ENCODE measurements at regions not wholly inside any gene's neighbourhood (a gene's known extent, or its start where the extent isn't known, plus 50 kb on each side); places are given as distances from the start of the nearest gene placed in this dataset.
"Not testable (repeated sequence)": the region's sequence is repeated elsewhere in the genome, so short reads cannot be mapped to it uniquely, and the experiment has no call there.

DNA sequence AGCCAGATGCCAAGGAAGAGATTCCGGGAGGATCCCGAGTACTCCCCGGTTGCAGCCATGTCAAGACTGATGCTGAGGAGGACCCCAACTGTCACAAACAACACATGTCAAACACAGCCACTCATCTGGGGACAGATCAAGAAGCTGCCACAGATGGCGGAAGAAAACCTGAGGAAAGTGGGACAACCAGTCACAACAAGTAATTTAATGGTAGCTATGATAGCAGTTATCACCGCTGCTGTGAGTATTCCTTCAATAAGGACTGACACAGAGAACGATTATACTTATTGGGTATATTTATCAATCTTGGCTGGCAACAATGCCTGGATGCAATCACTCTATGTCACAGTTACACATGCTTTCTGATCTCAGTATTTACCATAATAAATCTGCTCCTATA, 763.4 kb downstream of the DHX35 start:
- not testable (repeated sequence) for DNase-seq

DNA sequence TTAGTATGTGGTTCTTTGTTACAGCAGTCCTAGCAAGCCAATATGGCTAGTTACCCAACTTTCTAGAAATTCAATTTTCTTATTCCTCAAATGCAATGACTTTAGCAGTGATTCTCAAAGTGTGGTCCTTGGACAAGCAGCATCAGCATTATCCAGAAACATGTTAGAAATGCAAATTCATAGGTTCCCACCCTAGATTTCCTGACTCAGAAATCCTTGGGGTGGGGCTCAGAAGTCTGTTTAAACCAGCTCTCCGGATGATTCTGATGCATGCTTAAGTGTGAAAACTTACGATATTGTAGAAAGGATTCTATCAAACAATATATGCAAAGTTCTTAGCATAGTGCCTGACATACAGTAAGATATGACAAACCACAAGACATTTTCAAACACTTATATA, 757.1 kb downstream of the DHX35 start:
- no peak for DNase-seq

DNA sequence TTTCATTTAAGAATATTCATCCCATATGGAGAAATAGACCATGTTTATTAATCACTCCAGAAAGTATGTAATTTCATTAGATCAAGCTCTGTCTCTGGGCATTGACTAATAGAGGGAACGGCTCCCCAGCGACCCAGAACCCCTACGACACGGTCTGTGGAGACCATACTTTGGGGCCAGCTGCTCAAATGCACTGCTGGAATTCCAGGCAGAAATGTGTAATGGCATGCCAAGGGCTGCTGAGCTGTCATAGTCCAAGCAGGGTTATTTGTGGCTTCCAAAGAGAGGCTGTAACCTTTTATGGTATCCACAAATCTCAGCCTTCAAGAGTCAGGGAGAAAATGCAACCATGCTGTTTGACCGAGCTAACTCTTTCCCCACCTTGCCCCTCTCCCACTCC, 755.8 kb downstream of the DHX35 start:
- DNase-seq = no peak

DNA sequence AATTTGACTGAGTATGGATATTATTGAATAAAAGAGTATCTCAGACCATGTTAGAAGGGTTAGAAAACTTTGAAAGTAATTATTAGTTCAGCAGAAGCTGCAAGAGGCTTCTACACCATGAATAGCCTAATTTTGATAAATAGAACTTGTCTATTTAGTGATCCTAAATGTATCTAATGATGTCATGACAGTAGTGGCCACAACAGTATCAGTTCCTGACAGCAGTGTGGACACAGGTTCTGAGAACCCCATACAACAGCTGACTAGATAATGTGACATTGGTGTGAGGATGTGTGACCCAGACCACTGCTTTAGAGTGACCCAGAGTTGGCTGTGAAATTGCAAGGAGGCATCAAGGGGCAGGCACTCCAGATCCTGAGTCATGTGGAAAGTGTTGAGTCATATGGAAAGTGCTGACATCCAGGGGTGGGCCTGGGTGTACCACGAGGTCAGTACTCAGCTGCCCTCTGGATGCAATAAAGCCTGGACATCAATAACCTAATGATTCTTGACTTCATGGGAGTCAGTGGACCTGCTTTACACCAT, 754.7 kb downstream of the DHX35 start:
- DNase-seq = no peak

DNA sequence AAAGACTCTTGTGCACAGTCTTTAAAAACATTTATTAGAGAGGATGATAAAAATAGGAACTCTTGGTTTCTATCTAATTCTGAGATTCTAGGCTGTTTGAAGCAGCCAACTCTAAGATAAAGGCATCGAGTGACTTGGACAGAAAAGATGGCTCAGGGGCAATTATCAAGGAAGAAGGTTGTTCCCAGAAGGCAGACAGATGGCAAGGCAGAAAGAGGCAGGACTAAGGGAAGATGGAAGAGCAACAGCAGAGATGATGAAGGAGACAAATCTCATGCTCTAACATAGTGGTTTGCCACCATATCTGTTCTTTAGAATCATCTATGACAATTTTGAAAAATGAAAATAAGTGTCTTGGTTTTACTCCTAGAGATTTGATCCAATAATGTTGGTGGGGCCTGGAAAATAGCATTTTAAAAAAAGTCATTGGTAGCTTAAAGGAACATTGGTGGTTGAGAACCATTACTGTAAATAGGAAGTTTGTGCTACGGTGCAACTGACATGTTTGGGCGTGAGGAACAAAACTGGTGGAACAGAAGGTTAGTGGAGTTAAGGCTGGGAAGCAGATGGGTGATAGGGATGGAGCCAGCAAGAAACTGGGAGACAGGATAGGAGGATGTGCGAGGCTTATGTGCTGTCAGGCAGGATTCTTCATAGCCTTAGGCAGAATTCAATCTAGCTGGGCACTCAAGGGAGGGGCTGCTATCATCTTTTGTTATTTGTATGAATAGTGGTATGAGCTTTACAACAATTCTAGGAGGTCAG, 751.1 kb downstream of the DHX35 start:
- DNase-seq = peak; percentile 58

DNA sequence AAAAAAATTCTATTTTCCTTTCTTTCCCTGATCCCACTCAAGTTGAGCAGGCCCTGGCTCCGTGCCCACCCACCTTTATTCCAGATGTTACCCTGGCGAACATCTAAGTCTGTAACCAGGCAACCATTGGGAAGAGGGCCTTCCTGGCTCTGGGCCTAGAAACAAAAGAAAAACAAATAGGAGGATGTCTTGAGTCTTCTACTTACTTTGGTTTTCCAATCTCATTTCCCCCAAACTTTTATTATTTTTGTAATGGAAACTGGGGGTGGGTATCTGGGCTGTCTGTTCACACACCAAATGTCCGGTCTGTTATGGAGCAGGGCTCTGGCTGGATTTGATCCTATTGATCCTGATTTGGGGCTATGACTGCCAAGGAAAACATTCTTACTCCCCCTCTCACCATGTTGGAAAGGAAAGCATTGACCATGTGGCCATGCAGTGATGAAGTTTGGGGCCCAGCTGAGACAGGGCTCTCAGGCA, 744.1 kb downstream of the DHX35 start:
- no peak for DNase-seq

DNA sequence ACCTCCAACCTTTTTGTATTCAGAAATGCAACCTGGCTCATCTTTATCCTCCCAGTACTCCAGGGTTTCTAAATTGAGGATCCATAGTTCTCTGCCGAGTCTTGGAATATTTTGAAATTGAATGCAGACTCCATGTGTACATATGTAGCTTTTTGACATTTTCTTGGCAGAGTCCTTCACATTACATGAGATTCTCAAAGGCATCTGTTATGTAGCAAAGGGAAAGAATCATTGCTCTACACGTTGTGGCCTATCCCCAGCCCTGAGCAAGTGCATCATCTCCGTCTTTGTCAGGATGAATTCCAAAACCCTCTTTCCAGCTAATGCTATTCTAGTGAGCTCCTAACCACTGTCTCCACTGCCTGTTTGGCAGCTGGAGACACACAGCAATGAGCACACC, 742.9 kb downstream of the DHX35 start:
- no peak for DNase-seq

DNA sequence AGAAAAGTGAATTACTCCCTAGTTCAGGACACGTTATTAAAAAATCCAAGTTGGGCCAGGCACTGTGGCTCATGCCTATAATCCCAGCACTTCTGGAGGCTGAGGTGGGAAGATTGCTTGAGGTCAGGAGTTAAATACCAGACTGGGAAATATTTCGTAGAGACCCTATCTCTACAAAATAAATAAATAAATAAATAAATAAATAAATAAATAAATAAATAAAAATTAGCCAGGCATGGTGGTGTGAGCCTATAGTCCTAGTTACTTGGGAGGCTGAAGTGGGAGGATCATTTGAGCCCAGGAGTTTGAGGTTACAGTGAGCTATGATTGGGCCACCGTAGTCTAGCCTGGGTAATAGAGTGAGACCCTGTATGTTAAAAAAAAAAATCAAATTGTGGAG, 741.2 kb downstream of the DHX35 start:
- not testable (repeated sequence) for DNase-seq

DNA sequence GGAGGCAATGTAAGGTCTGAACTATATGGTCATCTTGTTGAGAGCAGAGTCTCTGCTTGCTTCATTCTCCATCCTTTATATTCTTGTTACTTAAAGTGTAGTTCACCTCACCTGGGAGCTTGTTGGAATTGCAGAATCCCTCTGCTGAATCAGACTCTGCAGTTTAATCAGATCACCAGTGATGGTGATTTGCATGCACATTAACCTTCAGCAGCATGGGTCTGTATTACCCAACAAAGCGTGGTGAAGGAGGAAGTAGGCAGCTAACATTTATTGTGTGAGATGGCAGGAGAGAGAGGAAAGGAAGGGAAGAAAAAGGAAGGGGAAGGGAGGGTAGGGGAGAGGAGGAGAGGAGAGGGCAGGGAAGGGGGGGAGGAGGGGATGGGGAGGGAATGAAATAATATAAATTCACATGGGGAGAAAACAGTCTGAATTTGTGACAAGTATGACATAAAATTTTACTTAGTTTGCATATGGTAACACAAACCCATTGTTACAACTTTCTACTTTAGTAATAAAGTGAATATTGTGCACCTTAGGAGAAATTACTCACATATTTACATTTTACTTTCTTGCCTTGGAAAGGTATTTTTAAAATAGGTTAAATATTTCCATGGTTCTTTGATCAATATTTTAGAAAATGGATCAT, 740.7 kb downstream of the DHX35 start:
- DNase-seq = no peak

DNA sequence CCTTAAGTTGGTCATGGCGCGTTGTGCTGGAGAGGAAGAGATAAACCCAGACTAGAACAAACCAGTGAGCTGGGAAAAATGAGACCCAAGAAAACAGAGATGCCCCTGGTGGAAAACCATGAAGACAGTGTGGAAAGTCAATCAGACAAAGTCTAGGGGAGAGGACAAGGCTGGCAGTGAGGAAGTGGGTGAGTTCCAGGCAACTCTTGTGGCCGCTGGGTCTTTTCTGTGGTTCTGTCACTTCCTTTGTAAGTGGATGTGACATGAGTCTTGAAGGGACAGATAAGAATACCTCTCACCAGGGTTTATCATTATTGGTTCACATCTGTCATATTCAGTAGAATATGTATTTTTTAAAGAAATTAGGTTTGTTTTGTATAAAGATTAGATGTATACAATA, 738.4 kb downstream of the DHX35 start:
- DNase-seq = no peak

DNA sequence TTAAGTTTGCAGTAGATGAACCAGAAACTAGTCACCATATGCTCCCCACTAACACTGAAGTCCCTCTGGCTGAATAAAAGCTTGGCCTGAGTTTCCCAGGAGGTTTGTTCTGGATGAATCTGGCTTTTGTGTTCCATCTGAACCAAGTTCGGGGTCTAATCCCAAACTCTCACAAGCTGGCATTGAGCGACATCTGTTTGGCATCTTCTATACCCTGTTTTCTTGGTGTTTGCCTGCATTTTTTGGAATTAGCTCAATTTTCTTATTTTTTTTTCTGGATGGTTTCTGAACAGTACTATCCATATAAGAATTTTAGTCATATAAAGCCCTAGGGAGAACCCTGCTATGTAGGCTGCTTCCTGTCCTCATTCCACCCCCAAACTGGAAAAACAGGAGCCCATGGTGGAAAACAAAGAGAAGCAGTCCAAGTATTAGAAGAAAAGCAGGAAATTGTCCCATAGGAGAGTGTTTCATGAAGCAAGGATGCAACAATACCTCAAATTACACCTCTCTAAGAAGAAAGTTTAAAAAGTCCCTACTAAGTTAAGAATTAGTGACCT, 737.1 kb downstream of the DHX35 start:
- DNase-seq = no peak

DNA sequence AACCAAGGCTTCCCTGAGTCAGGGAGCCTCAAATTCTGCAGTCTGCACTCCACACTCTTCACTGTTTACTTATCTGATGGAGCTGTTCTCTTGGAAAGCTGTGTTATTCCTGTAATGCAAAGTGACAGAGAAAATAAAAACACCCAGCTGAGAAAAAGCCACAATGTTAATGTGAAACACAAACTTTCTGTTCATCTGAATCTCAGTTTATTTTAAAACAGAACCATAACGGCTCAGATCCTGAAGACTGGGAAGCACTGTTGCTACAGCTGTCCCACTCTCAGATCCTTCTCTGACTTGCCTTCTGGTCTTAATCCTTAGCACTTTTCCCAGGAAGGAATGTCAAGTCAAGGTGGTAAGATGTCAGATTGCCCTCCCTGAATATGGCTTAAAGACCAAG, 736.6 kb downstream of the DHX35 start:
- DNase-seq = no peak

DNA sequence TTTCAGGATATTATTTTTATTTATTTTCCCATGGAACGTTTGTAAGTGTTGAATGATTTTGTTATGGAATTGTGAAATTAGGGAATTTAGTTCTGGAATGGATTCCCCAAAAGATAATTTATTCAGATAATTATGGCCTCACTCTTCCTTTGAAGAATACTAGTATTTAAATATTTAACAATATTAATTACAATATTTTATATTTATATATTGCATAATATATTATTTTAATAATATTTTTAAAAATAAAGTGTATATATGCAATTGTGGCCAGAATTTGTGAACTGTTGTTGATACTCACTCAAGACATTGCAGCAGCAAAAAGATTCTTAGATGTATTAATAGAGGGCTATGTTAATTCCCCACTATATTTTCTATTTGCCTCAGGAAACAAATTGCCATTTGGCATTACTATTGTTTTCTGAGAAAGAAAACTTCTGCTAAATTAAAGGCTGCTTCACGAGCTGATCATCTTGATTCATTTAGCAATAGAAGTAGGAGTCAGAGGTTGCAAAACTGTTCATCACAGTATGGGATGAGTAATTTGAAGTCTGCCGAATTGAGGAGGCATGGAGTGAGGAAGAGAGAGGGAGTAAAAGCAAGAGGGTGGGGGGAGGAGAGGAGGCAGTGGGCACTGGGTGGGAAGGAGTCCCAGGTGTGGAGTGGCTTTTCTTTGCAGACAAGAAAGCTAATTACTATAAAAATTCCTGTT, 729.2 kb downstream of the DHX35 start:
- no peak for DNase-seq

DNA sequence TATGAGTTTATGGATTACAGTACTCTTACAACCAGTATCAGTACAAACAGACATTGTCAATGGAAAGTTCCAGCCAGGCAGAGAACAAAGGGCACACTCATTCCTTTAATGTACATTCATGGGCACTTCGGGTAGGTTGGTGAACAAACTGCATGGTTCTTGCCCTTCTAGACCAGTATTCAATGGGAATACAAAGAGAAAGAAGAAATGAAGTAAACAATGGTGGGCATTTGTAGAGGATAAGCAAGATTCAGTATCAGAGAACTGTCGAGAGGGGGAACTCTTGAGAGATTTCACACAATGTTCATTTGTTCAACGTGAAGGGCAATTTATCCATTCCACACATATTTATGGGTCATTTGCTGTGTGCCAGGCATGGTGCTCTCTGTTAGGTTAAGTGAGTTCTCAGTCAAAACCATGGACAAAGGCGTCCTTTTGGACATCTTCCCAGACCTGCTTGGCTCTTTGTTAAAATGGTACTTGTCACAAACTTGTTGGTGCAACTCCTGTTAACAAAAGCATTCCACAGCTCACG, 714.8 kb downstream of the DHX35 start:
- DNase-seq = no peak

DNA sequence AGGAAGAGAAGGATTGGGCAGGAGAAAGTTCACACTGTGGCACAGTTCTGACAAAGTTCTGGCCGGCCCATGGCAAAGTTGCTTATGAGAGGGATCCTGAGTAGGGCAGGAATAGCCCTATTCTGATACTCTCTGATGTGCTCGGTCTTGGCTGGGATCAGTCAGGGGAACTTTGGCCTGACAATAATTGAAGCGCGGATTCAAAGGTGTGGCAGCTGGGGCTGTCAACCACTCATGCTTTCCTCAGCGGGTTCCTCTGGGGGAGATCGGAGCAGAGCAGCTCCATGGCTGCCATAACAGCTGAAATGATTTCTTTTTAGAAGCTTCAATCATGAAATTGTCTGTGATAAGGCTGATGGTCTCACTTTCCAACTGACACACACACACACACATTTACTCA, 714.1 kb downstream of the DHX35 start:
- no peak for DNase-seq

DNA sequence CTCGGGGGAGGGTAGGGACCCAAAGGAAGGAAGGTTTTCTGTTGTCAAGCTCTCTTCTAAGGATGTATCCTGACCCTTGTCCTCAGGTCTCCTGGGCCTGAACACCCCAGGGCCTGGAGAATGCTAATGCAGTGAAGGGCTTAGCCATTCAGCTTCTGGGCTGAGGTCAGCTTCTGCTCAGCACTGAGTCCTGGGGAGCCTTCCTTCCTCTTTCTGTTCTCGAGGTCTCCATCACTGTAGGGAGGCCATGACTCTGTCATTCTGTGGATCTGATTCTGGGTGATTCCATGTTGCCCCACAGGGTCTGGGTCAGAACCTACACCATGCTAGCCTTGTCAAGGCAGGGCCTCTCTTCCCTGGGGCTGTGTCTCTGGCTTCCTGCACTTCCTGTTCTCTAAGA, 712.7 kb downstream of the DHX35 start:
- DNase-seq = no peak

DNA sequence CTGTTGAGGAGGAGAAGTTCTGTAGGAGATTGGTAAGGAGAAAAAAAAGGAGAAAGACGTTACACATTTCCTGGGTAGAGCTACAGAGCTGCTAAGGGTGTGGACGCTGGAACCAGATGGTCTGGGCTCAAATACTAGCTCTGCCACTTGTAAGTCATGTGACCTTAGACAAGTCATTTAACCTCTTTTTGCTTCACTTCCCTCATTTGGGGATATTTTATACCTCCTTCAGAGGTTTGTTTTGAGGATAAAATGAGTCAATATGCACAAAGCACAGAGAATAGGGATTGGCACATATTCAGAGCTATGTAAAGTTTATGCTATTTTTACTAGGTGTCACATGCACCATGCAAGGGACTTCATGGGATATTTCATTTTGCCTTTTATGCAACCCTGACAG, 708.8 kb downstream of the DHX35 start:
- no peak for DNase-seq

DNA sequence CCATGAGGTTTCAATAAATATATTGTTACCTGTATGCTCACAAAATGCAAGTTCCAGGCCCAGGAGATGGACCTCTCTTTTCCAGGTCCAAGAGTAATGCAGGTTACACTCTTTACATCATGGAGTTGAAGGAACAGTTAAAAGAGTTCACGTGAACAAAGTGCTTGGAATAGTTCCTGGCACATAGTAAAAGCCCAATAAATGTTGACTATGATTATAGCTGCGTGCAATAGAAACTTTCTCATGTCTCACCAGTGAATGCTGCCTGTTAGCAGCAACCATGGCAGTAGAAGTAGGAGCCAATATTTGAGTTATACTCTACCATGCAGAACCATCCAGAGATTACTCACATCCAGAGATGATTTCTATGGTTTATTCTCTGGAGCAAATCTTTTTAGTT, 707.5 kb downstream of the DHX35 start:
- DNase-seq = no peak

DNA sequence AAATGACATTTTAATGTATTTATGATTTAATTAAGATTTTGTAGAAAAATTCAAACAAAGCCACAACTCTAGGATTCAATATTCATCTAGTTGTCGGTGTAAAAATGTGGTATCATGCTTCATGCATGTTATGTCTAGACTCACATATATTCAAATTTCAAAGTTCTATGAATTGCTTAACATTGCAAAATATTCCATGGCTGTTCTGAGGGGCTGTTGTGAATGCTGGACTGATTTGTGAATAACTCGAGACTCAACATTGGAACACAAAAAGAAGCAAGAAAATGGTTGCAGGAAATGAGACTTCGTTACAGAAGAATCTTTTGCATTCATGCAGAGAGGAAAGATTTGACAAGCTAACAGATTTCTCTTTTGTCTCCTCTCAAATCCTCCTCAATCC, 705.9 kb downstream of the DHX35 start:
- no peak for DNase-seq

DNA sequence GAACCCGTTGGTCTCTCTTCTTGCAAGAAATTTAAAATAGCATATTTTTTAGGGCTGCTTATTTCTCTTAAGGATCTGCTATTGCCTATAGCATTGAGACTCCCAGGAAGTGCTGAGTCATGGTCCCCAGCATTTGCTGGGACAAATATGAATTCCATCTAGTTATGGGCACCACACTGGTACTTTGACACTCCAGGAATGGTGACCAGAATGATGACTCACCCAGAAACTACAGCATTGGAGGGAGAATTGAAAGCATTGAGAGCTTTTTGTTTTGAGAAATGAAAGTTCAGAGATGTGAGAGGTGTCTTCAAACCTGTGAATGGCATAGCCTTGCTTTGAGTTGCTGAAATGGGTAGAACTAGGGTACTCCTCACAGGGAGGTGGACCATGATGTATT, 699.7 kb downstream of the DHX35 start:
- DNase-seq = no peak

DNA sequence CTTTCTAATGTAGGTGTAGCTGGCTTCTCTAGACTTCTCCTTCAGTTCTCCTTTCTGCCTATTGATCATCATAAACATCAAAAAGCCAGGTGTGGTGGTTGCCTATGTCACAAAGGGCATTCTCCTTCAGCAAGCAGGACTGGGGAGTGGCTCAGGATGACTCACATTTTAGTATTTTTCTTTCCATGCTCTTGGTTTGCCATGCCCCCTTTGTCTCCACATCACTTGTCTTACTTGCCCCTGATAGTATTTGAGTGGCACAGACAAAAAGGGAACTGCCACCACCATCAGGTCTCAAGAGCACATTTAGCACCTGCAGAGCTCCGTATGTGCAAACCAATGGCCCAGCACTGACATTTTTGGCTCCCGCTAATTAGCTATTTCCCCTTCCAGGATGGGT, 698.8 kb downstream of the DHX35 start:
- no peak for DNase-seq

DNA sequence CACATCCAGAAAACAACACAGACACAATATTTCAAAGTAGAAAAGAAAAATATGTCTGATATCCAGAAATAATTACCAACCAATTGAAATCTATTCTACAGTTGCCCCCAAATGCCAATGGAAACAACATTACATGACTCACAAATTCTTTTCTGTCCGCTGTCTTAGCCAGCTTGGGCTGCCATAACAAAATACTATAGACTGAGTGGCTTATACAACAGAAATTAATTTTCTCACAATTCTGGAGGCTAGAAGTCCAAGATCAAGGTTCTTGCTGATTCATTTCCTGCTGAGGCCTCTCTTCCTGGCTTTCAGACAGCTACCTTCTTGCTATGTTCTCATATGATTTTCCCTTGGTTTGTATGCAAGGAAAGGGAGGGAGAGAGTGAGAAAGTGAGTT, 698.1 kb downstream of the DHX35 start:
- DNase-seq = no peak
